K562 (cell line): ENCODE measurements at regions not wholly inside any gene's neighbourhood (a gene's known extent, or its start where the extent isn't known, plus 50 kb on each side); places are given as distances from the start of the nearest gene placed in this dataset.

ENCODE experiments used
- CBX2 ChIP-seq: fragments of 200-600 bp; sonication (generic); IDR thresholded peaks from one replicate; pipeline ENCODE4 v1.6.1; 2012; ENCODE audit warnings: mild to moderate bottlenecking, low read length, inconsistent platforms; ENCODE audit not compliant: insufficient read depth, poor library complexity, severe bottlenecking
- E2F5 ChIP-seq: sonication (generic); formaldehyde crosslinking; IDR thresholded peaks from 2 replicates; pipeline ENCODE4 v1.8.0; 2022; ENCODE audit warnings: mild to moderate bottlenecking, missing genetic modification reagents
- ETS1 ChIP-seq: conservative IDR thresholded peaks from 2 replicates; pipeline ENCODE4 v1.6.1; 2011; ENCODE audit warnings: low read depth, mild to moderate bottlenecking, low read length; ENCODE audit not compliant: control insufficient read depth
- HDAC2 ChIP-seq: fragments of 450-650 bp; IDR thresholded peaks from 2 replicates; pipeline ENCODE4 v1.6.1; 2016; ENCODE audit warnings: mild to moderate bottlenecking
- JUNB ChIP-seq: fragments of 450-650 bp; formaldehyde crosslinking; conservative IDR thresholded peaks from 2 replicates; pipeline ENCODE4 v1.4.0; 2020; ENCODE audit warnings: mild to moderate bottlenecking
- MED1 ChIP-seq: sonication (generic); formaldehyde crosslinking; IDR thresholded peaks from 2 replicates; pipeline ENCODE4 v1.8.1; 2023; ENCODE audit warnings: missing genetic modification reagents, borderline replicate concordance
- NONO ChIP-seq, 2 experiments: fragments of 200-400 bp in 1 of 2; fragments of 450-650 bp in 1 of 2; formaldehyde crosslinking in 1 of 2; IDR thresholded peaks; 2 replicates each; pipeline ENCODE4 v1.6.1; 2017; ENCODE audit warnings: low read depth in 2 of 2, mild to moderate bottlenecking in 2 of 2, moderate library complexity in 2 of 2, low read length in 1 of 2
- POU5F1 ChIP-seq: fragments of 150-350 bp; IDR thresholded peaks from 2 replicates; pipeline ENCODE4 v1.6.1; 2014; ENCODE audit warnings: borderline replicate concordance, low read length, low read depth, mild to moderate bottlenecking; ENCODE audit not compliant: partially characterized antibody
- ZBTB1 ChIP-seq: sonication (generic); formaldehyde crosslinking; IDR thresholded peaks from 2 replicates; pipeline ENCODE4 v1.8.1; 2023; ENCODE audit warnings: missing genetic modification reagents, low read depth, mild to moderate bottlenecking, borderline replicate concordance

GRCh38 chr5:175170899-175171298, 273.1 kb downstream of the DRD1 start:
- TF ChIP-seq ETS1 (no peak), E2F5 (no peak), HDAC2 (no peak), MED1 (no peak), JUNB (CRISPR knock-in tag) (no peak), POU5F1 (no peak), NONO (IDR thresholded peaks at IDR 0.05; ENCODE audit: low read depth in 2 of 2, low read length in 1 of 2) (no peak), ZBTB1 (CRISPR knock-in tag) (no peak), CBX2 (no peak)
